NT2/D1 (cell line): ENCODE measurements at regions not wholly inside any gene's neighbourhood (a gene's known extent, or its start where the extent isn't known, plus 50 kb on each side); places are given as distances from the start of the nearest gene placed in this dataset.

Source experiments
- SUZ12 ChIP-seq: IDR thresholded peaks from 2 replicates; pipeline ENCODE4 v1.6.1; 2011; ENCODE audit not compliant: insufficient read length, insufficient read depth; ENCODE audit errors: extremely low read depth
- YY1 ChIP-seq: IDR thresholded peaks from 2 replicates; pipeline ENCODE4 v1.6.1; 2011; ENCODE audit not compliant: insufficient read length, insufficient read depth
- ZNF274 ChIP-seq: IDR thresholded peaks from 2 replicates; pipeline ENCODE4 v1.6.1; 2011; ENCODE audit warnings: mild to moderate bottlenecking, low read depth, low read length

GRCh38 chr12:116380108-116380507 lies 102.6 kb upstream of the MED13L start:
- TF ChIP-seq YY1 (no peak), ZNF274 (no peak), SUZ12 (no peak)
